HG03135 (cell line): ENCODE measurements at regions not wholly inside any gene's neighbourhood (a gene's known extent, or its start where the extent isn't known, plus 50 kb on each side); places are given as distances from the start of the nearest gene placed in this dataset.
"Not testable (repeated sequence)": the region's sequence is repeated elsewhere in the genome, so short reads cannot be mapped to it uniquely, and the experiment has no call there.

Experiments
- ATAC-seq: cut with Tn5 transposase; IDR thresholded peaks from one replicate; pipeline ENCODE4 v1.9.1; 2021; ENCODE audit warnings: mild to moderate bottlenecking, moderate library complexity; ENCODE audit not compliant: unreplicated experiment

DNA sequence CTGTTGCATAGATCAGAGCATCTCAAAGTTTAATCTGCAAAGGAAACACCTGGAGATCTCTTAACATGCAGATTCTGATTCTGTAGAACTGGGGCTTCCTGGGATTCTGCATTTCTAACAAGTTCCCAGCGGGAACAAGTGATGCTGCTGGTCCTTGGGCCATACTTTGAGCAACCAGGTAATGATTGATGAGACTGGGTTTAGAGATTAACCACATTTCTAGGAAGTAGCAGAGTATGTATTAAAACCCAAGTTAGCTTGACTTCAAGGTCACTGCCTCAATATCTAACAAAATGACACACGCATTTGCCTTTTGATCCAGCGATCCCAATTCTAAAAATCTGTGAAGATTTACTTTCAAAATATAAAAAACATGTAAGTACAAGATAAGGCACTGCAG, 83.0 kb upstream of the DTNBP1 start:
- no peak for ATAC-seq

DNA sequence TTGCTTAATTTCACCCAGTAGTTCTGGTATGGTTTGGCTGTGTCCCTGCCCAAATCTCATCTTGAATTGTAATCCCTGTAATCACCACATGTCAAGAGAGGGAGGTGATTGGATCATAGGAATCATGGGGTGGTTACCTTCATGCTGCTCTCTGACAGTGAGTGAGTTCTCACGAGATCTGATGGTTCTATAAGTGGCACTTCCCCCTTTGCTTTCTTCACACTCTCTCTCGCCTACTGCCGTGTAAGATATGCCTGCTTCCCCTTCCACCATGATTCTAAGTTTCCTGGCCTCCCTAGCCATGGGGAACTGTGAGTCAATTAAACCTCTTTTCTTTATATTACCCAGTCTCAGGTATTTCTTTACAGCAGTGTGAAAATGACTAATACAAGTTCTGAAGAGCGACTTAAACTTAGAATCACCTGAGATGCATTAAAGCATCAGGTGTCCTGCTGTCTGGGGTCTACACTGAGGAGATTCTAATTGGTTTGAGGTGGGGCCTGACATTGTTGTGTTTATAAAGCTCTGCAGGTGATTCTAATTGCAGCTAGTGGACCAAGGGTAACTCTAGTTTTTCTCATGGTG, 82.1 kb upstream of the DTNBP1 start:
- no peak for ATAC-seq

DNA sequence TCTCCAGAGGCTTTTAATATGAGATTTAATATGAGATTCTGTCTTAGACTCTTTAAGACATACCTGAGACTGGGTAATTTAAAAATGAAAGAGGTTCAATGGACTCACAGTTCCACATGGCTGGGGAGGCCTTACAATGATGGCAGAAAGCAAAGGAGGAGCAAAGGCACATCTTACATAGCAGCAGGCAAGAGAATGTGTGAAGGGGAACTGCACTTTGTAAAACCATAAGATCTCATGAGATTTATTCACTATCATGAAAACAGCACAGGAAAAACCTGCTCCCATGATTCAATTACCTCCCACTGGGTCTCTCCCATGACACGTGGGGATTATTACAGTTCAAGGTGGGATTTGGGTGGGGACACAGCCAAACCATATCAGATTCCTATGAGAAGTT, 79.2 kb upstream of the DTNBP1 start:
- ATAC-seq: not testable (repeated sequence)

DNA sequence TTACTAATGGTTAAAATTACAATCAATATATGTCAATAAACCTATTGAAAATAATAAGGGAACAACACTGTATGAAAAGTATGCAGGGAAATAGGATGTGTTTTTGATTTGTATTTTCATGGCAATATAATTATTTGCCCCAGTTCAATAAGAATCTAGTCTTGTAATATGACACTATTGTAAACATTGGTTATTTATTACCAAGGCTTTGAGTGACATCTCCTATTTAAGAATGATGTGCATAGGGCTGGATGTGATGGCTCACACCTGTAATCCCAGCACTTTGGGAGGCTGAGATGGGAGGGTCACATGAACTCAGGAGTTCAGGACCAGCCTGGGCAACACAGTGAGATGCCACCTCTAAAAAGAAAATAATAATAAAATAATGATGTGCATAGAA, 78.6 kb upstream of the DTNBP1 start:
- ATAC-seq: no peak

DNA sequence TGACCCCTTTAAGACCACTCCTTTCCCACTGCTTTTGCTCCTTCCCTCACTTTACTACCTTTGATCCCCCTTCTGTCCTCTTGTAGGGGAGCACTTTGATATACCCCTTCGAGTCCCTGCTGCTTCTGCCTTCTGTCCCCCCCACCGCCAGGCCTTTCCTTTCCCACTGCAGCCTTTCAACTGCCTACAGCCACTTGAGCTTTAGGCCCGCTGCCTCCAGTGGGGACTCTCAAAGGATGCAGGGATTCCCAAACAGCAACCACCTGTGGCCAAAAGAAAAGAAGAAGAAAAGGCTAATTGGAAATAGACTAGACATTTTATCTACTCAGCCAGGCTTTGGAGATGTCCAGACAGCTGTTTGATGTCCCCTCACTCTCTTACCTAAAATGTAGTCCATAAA, 77.0 kb upstream of the DTNBP1 start:
- ATAC-seq: no peak

DNA sequence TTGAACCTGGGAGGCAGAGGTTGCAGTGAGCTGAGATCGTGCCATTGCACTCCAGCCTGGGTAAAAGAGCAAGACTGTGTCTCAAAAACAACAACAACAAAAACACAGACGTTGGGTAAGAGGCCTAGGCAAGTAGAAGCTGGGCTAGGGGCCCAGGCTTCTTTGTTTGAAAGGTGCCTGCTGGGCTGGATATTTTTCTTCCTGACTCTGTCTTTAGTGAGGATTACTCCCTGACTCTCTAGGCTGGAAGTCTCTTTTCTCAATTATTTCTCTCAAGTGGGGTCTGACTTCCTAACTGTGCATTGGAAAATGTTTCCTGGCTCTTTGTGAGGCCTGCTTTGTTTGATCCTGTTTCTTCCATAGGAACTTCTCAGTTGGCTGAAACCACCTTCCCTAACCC, 76.5 kb upstream of the DTNBP1 start:
- ATAC-seq: no peak

DNA sequence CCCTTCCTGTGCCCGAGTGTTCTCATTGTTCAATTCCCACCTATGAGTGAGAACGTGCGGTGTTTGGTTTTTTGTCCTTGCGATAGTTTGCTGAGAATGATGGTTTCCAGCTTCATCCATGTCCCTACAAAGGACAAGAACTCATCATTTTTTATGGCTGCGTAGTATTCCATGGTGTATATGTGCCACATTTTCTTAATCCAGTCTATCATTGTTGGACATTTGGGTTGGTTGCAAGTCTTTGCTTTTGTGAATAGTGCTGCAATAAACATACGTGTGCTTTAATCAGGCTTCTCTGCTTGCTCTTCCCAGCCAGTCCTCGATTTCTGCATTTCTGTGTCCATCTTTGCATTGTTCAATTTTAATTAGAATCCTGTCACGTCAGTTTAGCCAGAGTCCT, 75.4 kb upstream of the DTNBP1 start:
- not testable (repeated sequence) for ATAC-seq

DNA sequence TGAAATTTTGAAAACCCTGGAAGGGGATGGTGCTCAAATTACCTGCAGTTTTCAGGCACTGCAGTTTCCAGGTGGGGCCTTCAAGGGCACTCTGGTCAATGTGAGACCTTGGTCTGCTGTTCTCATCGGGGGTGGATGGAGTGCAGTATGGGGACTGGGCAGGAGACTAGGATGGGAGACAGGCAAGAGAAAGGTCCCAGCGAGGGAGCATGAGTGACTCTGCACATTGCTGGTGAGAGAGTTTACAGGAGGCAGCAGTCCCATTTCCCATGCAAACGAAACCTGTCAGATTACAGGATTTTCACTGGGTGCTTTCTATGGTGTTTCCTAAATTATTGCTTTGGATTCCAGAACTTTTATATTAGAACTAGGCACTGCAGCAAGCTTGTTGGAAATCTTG, 73.5 kb upstream of the DTNBP1 start:
- no peak for ATAC-seq

DNA sequence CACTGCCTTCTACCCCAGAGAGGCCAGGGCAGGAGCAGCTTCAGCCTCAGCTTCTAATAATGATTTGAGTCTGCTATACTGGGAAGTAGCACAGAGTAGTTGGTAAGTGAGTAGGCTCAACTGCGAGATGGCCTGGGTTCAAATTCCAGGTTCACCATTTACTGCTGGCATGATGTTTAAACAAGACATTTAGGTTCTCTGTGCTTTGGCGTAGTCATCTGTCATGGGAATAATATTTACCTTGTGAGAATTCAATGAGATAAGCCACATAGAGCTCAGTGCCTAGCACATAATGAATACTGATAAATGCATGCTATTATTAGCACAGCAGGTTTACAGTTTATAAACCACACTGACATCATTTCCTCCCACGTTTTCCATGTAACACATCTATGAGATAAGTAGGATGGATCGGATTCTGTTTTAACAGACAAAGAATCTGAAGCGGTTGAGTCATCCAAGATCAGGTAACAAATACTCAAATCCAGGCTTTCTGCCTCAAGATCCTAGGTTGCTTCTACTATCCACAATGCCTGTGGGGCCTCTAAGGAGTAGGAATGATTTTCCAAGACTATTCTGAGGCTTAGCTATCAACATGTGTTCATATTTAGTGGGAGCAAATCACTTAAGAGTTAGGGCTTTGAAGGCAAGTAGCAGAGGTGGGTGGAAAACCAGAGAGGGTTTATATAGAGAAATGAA, 72.9 kb upstream of the DTNBP1 start:
- no peak for ATAC-seq

DNA sequence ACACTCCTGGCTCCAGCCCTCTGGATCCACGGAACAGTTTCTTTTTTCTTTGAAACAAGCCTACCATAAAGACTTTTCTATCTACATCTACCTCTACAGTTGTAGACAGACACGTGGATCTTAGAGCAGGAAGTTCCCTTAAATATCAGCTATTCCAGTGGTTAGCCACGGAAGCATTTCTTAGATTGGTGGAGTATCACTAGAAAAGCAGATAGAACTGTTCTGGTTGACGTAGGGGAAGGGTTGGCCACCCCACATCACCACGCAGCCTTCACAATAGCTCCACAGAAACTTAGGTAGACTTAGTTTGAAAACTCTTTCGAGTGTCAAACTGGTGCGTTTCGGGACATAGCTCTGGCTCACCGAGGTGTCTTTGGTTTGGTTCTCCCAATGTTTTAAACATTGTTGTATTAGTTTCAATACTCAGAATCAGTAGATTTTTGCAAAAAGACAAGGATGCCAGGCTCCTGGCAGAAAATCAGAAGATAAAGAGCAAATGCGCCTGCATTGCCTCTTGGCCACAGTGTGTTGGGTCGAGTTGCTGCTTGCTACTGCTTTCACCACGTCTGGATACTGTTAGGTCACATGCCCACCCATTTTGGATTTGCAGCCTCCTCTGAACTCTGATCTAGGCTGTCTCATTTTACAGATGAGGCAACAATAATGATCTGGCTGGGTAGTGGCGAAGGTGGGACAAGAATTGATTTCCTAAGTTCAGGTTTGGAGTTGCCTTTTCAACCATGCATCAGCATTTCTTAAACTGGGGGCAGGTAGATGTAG, 71.5 kb upstream of the DTNBP1 start:
- ATAC-seq: no peak

DNA sequence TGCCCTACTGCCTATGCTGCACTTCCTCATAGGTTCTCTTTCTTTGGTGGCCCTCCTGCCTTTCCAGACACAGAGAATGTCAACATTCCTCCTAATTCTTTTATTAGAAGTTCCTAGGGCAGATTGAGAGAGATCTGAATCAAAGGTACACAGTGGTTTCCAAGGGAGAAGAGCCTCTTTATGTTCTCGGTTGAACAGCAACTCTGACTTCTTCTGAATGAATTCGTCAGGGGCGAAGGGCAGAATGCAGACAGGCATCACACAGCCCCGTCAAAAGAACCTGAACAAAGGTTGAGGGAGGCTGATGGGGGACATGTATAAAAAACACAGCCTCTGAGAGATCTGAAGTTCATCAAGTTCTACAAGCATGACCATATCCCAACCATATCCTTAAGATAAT, 68.1 kb upstream of the DTNBP1 start:
- no peak for ATAC-seq

DNA sequence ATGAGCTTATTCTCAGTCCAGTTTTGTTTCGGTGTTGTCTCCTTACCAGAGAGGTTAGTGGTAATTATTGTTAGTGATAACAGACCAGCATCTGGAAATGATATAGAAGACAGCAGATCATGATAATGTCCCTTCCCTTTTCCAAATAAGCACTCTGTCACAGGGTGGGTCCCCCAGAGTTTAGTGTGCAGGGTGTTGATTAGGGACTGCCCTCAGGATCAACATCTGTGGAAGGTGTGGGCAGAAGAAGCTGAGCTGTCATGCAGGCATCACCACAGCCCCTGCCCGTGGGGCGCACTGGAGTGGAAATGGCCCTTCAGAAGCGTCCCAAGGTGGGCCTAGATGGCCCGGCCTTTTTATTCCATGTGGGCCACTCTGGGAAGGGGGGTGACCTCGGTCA, 67.6 kb upstream of the DTNBP1 start:
- no peak for ATAC-seq

DNA sequence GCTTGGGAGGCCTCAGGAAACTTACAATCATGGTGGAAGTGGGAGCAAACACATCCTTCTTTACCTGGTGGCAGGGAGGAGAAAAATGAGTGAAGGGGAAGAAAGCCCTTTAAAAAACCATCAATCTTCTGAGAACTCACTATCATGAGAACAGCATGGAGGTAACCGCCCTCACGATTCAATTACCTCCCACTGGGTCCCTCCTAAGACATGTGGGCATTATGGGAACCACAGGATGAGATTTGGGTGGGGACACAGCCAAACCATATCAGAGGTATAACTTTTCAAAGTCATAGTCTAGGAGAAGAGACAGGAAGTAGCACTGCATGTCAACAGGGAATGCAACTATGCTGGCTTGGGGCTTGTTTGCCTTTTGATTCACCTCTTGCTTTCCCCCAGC, 59.9 kb upstream of the DTNBP1 start:
- no peak for ATAC-seq

DNA sequence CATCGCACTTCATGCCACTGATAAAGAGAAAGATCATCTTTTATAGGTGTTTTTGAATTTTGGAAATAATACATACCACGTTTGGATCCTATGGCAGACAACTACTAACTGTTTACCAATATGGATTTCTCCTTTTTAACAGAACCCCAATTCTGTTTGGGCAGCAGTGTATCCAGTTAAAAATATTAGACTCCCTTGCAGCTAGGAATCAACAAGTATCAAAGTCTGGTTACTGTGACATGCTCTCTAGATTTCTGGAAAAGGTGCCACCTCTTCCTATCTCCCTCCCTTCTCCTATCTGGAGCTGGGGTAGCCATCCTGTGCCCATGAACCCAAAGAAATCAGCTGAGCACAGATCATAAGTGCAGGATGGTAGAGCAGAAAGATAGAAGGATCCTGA, 54.1 kb upstream of the DTNBP1 start:
- ATAC-seq: no peak

DNA sequence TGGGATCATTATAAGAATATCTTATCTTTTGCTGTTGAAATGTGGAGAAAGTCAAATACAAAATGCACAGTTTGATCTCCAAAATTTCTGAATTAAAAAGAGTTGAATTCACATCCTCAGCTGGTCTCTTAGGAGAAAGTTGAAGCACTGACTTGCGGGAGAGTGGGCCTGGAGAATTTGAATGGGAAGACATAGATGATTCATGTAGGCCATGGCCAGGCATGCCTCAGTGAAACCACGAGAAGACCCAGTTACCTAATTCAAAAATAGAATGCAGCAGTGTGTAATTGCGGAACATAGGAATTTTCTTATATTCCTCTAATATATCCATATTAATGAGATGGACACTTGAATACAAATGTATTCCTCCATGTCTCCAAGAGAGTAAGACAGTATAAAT, 53.0 kb upstream of the DTNBP1 start:
- ATAC-seq: no peak

DNA sequence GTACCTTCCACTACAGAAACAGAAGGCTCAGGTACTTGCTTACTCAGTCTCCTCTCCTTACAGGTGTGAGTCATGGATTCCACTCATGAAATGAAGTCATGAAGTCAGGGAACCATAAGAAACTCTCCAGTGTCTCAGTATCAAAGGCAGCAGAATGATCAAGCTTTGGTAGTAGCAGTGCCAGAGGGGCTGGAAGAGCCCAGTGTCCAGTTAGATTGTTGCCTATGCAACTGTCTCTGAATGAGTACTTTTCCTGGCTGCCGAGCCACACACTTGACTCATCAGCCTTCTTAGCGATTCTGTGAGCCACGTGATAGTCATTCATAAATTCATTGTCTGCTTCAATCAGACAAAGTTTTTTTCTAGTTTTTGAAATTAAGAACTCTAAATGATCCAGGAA, 52.2 kb upstream of the DTNBP1 start:
- no peak for ATAC-seq

DNA sequence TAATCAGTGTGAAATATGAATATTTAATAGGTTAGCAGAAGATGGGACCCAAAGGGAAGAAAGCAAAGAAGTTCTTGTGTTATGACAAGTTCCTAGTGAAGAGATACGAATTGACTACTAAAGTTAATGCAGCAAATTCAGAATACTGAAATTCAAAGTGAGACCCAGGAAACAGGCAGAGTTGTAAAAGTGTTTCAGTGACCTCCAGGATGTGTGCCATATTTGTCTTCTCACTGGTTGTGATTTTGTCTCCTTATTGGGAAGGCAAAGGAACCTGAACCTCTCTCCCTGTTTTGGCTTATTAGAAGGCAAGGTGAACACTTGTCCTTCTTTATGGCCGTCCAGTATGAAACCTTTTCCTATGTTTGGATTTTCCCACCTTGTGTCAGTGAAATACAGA, 51.8 kb upstream of the DTNBP1 start:
- no peak for ATAC-seq

DNA sequence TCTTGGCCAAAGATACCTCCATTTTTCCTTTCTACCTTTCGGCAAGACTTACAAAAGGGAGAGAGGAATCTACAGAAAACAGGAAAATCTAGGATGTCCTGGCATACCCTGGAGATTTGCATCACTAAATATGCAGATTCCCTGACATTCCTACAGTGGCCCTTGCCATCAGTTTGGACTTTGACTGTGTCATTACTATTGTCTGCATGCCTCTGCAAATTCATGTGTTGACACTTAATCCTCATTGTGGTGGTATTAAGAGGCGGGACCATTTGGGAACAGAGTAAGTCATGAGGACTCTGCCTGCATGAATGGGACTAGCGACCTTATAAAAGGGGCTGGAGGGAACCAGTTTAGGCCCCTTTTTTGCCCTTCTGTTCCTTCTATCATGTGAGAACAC, 50.5 kb upstream of the DTNBP1 start:
- ATAC-seq: no peak

DNA sequence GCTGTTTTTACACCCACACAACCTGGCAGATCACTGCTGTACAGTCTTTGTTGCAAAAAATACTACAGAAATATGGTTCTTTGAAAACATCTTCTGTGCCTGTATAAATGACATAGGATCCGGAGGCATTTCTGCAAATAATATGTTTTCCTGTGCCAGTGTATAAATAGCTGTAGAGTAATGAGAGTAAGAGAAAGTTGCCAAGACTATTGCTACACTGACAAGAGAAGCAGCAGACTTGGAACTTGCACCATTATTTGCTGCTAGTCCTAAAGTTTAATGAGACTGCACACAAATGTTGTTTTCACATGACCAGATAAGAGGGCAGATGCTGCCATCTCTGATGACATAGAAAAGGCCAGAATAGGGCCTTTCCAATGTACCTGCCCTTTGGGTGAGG, 50.0 kb upstream of the DTNBP1 start:
- no peak for ATAC-seq
